Esophagus muscularis mucosa (tissue), 3 donors: ENCODE measurements at regions not wholly inside any gene's neighbourhood (a gene's known extent, or its start where the extent isn't known, plus 50 kb on each side); places are given as distances from the start of the nearest gene placed in this dataset.

Source experiments
- POLR2A ChIP-seq: fragments of 450-650 bp; IDR thresholded peaks from one replicate; pipeline ENCODE4 v1.6.1; 2017; ENCODE audit warnings: antibody characterized with exemption, moderate library complexity, mild to moderate bottlenecking, low read depth
- POLR2AphosphoS5 ChIP-seq, 2 donors: sonication (generic); formaldehyde crosslinking; IDR thresholded peaks; one replicate each; pipeline ENCODE4 v1.6.1; 2017; ENCODE audit warnings: antibody characterized with exemption in 2 of 2
- TF ChIP-seq, protein P1 (sequence below), 3 experiments: fragments of 200-600 bp in 2 of 3; fragments of 450-650 bp in 1 of 3; sonication (generic) in 2 of 3; IDR thresholded peaks; one replicate each; pipeline ENCODE4 v1.5.1; 2017 to 2019; ENCODE audit warnings: antibody characterized with exemption in 3 of 3, mild to moderate bottlenecking in 2 of 3, moderate library complexity in 1 of 3

- TF ChIP-seq, protein P1, sequence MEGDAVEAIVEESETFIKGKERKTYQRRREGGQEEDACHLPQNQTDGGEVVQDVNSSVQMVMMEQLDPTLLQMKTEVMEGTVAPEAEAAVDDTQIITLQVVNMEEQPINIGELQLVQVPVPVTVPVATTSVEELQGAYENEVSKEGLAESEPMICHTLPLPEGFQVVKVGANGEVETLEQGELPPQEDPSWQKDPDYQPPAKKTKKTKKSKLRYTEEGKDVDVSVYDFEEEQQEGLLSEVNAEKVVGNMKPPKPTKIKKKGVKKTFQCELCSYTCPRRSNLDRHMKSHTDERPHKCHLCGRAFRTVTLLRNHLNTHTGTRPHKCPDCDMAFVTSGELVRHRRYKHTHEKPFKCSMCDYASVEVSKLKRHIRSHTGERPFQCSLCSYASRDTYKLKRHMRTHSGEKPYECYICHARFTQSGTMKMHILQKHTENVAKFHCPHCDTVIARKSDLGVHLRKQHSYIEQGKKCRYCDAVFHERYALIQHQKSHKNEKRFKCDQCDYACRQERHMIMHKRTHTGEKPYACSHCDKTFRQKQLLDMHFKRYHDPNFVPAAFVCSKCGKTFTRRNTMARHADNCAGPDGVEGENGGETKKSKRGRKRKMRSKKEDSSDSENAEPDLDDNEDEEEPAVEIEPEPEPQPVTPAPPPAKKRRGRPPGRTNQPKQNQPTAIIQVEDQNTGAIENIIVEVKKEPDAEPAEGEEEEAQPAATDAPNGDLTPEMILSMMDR (IDR thresholded peaks at IDR 0.05): no peak
- no peak for TF ChIP-seq POLR2AphosphoS5 (IDR thresholded peaks at IDR 0.05)
- no peak for TF ChIP-seq POLR2A
Observed at GRCh38 chr3:26087751-26088150, 297.9 kb downstream of the OXSM start.
